OCI-LY3 (cell line): ENCODE measurements at regions not wholly inside any gene's neighbourhood (a gene's known extent, or its start where the extent isn't known, plus 50 kb on each side); places are given as distances from the start of the nearest gene placed in this dataset.

ENCODE experiments used
- H2AFZ ChIP-seq: fragments of 200-600, 300-600 bp; shearing (Covaris generic); 2 replicates; pipeline ENCODE4 v1.6.0; 2014; ENCODE audit warnings: antibody characterized with exemption, low read depth, low read length
- H3K27ac ChIP-seq: fragments of 200-600, 300-600 bp; sonication (generic); 2 replicates; pipeline ENCODE4 v1.5.1; 2014; ENCODE audit warnings: mild to moderate bottlenecking, low read length, moderate library complexity, mixed read lengths
- H3K27me3 ChIP-seq: fragments of 200-600, 300-600 bp; sonication (generic); 2 replicates; pipeline ENCODE4 v1.6.1; 2014; ENCODE audit warnings: low read depth, low read length, mixed read lengths
- H3K36me3 ChIP-seq: fragments of 200-600, 300-600 bp; sonication (generic); replicated peaks from 2 replicates; pipeline ENCODE3; 2014; ENCODE audit warnings: low read depth, low read length, mixed read lengths
- H3K4me1 ChIP-seq: fragments of 300-600, 200-600 bp; sonication (generic); 2 replicates; pipeline ENCODE4 v1.6.1; 2014; ENCODE audit warnings: low read length, mixed read lengths
- H3K4me2 ChIP-seq: fragments of 200-600, 300-600 bp; sonication (generic); 2 replicates; pipeline ENCODE4 v1.6.1; 2014; ENCODE audit warnings: low read length, mixed read lengths
- H3K4me3 ChIP-seq: fragments of 300-600, 200-600 bp; sonication (generic); 2 replicates; pipeline ENCODE4 v1.5.1; 2014; ENCODE audit warnings: antibody characterized with exemption, mild to moderate bottlenecking, low read length, moderate library complexity
- H3K79me2 ChIP-seq: fragments of 300-600, 200-600 bp; shearing (Covaris generic); 2 replicates; pipeline ENCODE4 v1.6.1; 2014; ENCODE audit warnings: mild to moderate bottlenecking, low read length, mixed read lengths
- H3K9ac ChIP-seq: fragments of 300-600, 200-600 bp; shearing (Covaris generic); 2 replicates; pipeline ENCODE4 v1.6.0; 2014; ENCODE audit warnings: mild to moderate bottlenecking, low read length, moderate library complexity
- H3K9me3 ChIP-seq: fragments of 200-600, 300-600 bp; shearing (Covaris generic); 2 replicates; pipeline ENCODE4 v1.6.1; 2014; ENCODE audit warnings: low read length, mixed read lengths; ENCODE audit not compliant: insufficient read depth
- H4K20me1 ChIP-seq: fragments of 200-600, 300-600 bp; sonication (generic); 2 replicates; pipeline ENCODE4 v1.6.1; 2016; ENCODE audit warnings: low read length, mixed read lengths; ENCODE audit not compliant: insufficient read depth
- CTCF ChIP-seq: fragments of 200-600, 300-600 bp; sonication (generic); IDR thresholded peaks from 2 replicates; pipeline ENCODE4 v1.5.1; 2014; ENCODE audit warnings: antibody characterized with exemption, low read length, low read depth
- EZH2phosphoT487 ChIP-seq: fragments of 200-600 bp; shearing (Covaris generic); IDR thresholded peaks from 2 replicates; pipeline ENCODE4 v1.6.1; 2018; ENCODE audit warnings: antibody characterized with exemption, mixed run types, low read depth

- Histone ChIP-seq H4K20me1 (no peaks in the 10 kb centered on the region), H3K4me3 (no peak overlapping the region), H3K27ac (no peak overlapping the region), H3K79me2 (no peaks in the 10 kb centered on the region), H3K4me1 (peaks cover 10% of the 10 kb centered on the region), H3K27me3 (no peaks in the 10 kb centered on the region), H3K4me2 (no peak overlapping the region), H2AFZ (no peak overlapping the region), H3K9me3 (peaks cover 5% of the 10 kb centered on the region; the same call in 1 of the 2 replicates), H3K9ac (no peak overlapping the region), H3K36me3 (no peaks in the 10 kb centered on the region)
- no peak for TF ChIP-seq CTCF
- no peak for TF ChIP-seq EZH2phosphoT487
Observed at GRCh38 chr9:7970681-7971330, 171.2 kb upstream of the DMAC1 start.

- no peaks in the 10 kb centered on the region for H3K79me2 ChIP-seq
- H3K27me3 ChIP-seq: no peaks in the 10 kb centered on the region
- no peak overlapping the region for H3K27ac ChIP-seq
Observed at GRCh38 chr9:7968687-7969086, 169.1 kb upstream of the DMAC1 start.

GRCh38 chr9:7967851-7968250 lies 168.3 kb upstream of the DMAC1 start:
- H3K27me3 ChIP-seq: no peaks in the 10 kb centered on the region
- no peak overlapping the region for H3K9ac ChIP-seq
- TF ChIP-seq CTCF (no peak), EZH2phosphoT487 (no peak)
- no peaks in the 10 kb centered on the region for H3K4me1 ChIP-seq
- no peak overlapping the region for H2AFZ ChIP-seq
- H3K27ac ChIP-seq: no peak overlapping the region
- H3K4me3 ChIP-seq: no peak overlapping the region
- H3K79me2 ChIP-seq: no peaks in the 10 kb centered on the region
- H4K20me1 ChIP-seq: no peaks in the 10 kb centered on the region
- no peak overlapping the region for H3K4me2 ChIP-seq
- no peaks in the 10 kb centered on the region for H3K9me3 ChIP-seq
- H3K36me3 ChIP-seq: no peaks in the 10 kb centered on the region

More at GRCh38 chr9:7968687-7969086, 169.1 kb upstream of the DMAC1 start:
- no peaks in the 10 kb centered on the region for H3K36me3 ChIP-seq
- H2AFZ ChIP-seq: no peak overlapping the region
- no peak overlapping the region for H3K4me3 ChIP-seq
- TF ChIP-seq CTCF (no peak), EZH2phosphoT487 (no peak)
- no peaks in the 10 kb centered on the region for H4K20me1 ChIP-seq
- no peaks in the 10 kb centered on the region for H3K9me3 ChIP-seq
- no peak overlapping the region for H3K4me2 ChIP-seq
- H3K4me1 ChIP-seq: no peaks in the 10 kb centered on the region
- H3K9ac ChIP-seq: no peak overlapping the region

- Histone ChIP-seq H3K9me3 (no peaks in the 10 kb centered on the region), H3K27me3 (no peaks in the 10 kb centered on the region), H3K4me1 (no peaks in the 10 kb centered on the region), H3K36me3 (no peaks in the 10 kb centered on the region), H3K27ac (no peak overlapping the region), H3K4me2 (no peak overlapping the region), H3K4me3 (no peak overlapping the region), H3K79me2 (no peaks in the 10 kb centered on the region), H2AFZ (no peak overlapping the region), H4K20me1 (no peaks in the 10 kb centered on the region), H3K9ac (no peak overlapping the region)
- TF ChIP-seq EZH2phosphoT487 (no peak), CTCF (no peak)
Observed at GRCh38 chr9:7967093-7967827, 167.7 kb upstream of the DMAC1 start.
